IPS-20b (cell line): ENCODE measurements at regions not wholly inside any gene's neighbourhood (a gene's known extent, or its start where the extent isn't known, plus 50 kb on each side); places are given as distances from the start of the nearest gene placed in this dataset.

Experiments used
- H3K27ac ChIP-seq: one replicate; pipeline ENCODE4 v1.5.1; 2013; ENCODE audit warnings: low read length
- H3K27me3 ChIP-seq: 2 replicates; pipeline ENCODE4 v1.6.1; 2013; ENCODE audit warnings: mild to moderate bottlenecking, low read length, inconsistent platforms; ENCODE audit not compliant: insufficient read depth
- H3K36me3 ChIP-seq: 2 replicates; pipeline ENCODE4 v1.6.1; 2013; ENCODE audit warnings: low read depth, mild to moderate bottlenecking, inconsistent platforms, low read length, moderate library complexity; ENCODE audit not compliant: insufficient read depth
- H3K4me1 ChIP-seq: 2 replicates; pipeline ENCODE4 v1.6.1; 2013; ENCODE audit warnings: mild to moderate bottlenecking, control low read depth, inconsistent platforms, low read length, moderate library complexity; ENCODE audit not compliant: insufficient read depth
- H3K4me3 ChIP-seq: 2 replicates; pipeline ENCODE4 v1.5.1; 2013; ENCODE audit warnings: mild to moderate bottlenecking, low read length, inconsistent platforms
- H3K9ac ChIP-seq: 2 replicates; pipeline ENCODE4 v1.6.1; 2013; ENCODE audit warnings: low read depth, mild to moderate bottlenecking, inconsistent platforms, low read length, moderate library complexity
- H3K9me3 ChIP-seq: 2 replicates; pipeline ENCODE4 v1.6.1; 2013; ENCODE audit warnings: mild to moderate bottlenecking, low read depth, low read length, inconsistent platforms; ENCODE audit not compliant: insufficient read depth

DNA sequence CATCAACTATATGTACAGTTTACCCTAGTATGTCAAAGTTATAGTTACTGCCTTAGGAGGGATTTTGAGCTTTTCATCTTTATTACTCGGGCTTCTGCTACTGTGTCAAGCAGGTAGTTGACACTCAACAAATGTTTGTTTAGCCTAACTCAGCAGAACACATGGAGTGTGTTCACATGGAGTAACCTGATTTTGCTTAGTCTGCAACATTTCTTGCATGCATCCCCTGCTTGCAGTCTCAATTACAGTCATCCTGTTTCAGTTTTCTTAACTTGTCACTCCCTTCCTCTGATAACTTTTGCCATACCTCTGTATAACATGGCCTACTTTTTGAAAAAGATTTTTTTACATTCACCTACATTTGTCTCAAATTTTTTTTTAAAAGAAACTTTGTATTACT lies 135.5 kb downstream of the NMUR2 start:
- Histone ChIP-seq H3K27me3 (peaks cover 5% of the 10 kb centered on the region), H3K9ac (no peak overlapping the region), H3K4me1 (no peaks in the 10 kb centered on the region), H3K4me3 (no peak overlapping the region), H3K27ac (no peak overlapping the region), H3K9me3 (no peaks in the 10 kb centered on the region; the same call in 1 of the 2 replicates), H3K36me3 (no peaks in the 10 kb centered on the region)

- Histone ChIP-seq H3K27ac (no peak overlapping the region), H3K36me3 (no peaks in the 10 kb centered on the region), H3K9ac (no peak overlapping the region), H3K4me1 (peaks cover 9% of the 10 kb centered on the region), H3K4me3 (no peak overlapping the region), H3K9me3 (no peaks in the 10 kb centered on the region; the same call in 1 of the 2 replicates), H3K27me3 (peaks cover 47% of the 10 kb centered on the region)
These were observed 140.3 kb downstream of the NMUR2 start for GRCh38 chr5:152264645-152265254.

- peak overlapping the region; percentile 46; the same call in 1 of the 2 replicates for H3K4me3 ChIP-seq
- no peak overlapping the region for H3K9ac ChIP-seq
- H3K9me3 ChIP-seq, result no peaks in the 10 kb centered on the region
- peaks cover 9% of the 10 kb centered on the region for H3K4me1 ChIP-seq
- H3K36me3 ChIP-seq, result no peaks in the 10 kb centered on the region
- H3K27ac ChIP-seq, result no peak overlapping the region
- H3K27me3 ChIP-seq, result peaks cover 63% of the 10 kb centered on the region
These were observed 142.4 kb downstream of the NMUR2 start for GRCh38 chr5:152262667-152263066.

GRCh38 chr5:152260940-152261339 lies 144.1 kb downstream of the NMUR2 start:
- Histone ChIP-seq H3K36me3 (no peaks in the 10 kb centered on the region), H3K4me1 (peaks cover 9% of the 10 kb centered on the region), H3K4me3 (no peak overlapping the region), H3K9me3 (no peaks in the 10 kb centered on the region), H3K27ac (no peak overlapping the region), H3K9ac (no peak overlapping the region), H3K27me3 (peaks cover 64% of the 10 kb centered on the region)

- Histone ChIP-seq H3K9me3 (no peaks in the 10 kb centered on the region), H3K9ac (no peak overlapping the region), H3K27me3 (peaks cover 60% of the 10 kb centered on the region), H3K36me3 (no peaks in the 10 kb centered on the region), H3K4me1 (peaks cover 9% of the 10 kb centered on the region), H3K27ac (no peak overlapping the region), H3K4me3 (no peak overlapping the region)
These were observed 145.4 kb downstream of the NMUR2 start for GRCh38 chr5:152259702-152260101.

- no peak overlapping the region for H3K4me3 ChIP-seq
- H3K36me3 ChIP-seq, result no peaks in the 10 kb centered on the region
- no peak overlapping the region for H3K9ac ChIP-seq
- no peaks in the 10 kb centered on the region for H3K9me3 ChIP-seq
- no peaks in the 10 kb centered on the region for H3K4me1 ChIP-seq
- no peak overlapping the region for H3K27ac ChIP-seq
- H3K27me3 ChIP-seq, result peaks cover 34% of the 10 kb centered on the region
These were observed 148.5 kb downstream of the NMUR2 start for GRCh38 chr5:152256580-152256979.

- H3K36me3 ChIP-seq, result no peaks in the 10 kb centered on the region
These were observed 149.7 kb downstream of the NMUR2 start for GRCh38 chr5:152255411-152255810.

GRCh38 chr5:152247850-152248385 lies 157.2 kb downstream of the NMUR2 start:
- Histone ChIP-seq H3K4me3 (no peak overlapping the region), H3K27ac (no peak overlapping the region), H3K9me3 (no peaks in the 10 kb centered on the region), H3K9ac (no peak overlapping the region), H3K36me3 (no peaks in the 10 kb centered on the region), H3K4me1 (no peaks in the 10 kb centered on the region), H3K27me3 (no peaks in the 10 kb centered on the region)

More at GRCh38 chr5:152255411-152255810, 149.7 kb downstream of the NMUR2 start:
- no peaks in the 10 kb centered on the region for H3K9me3 ChIP-seq
- H3K27me3 ChIP-seq, result peaks cover 24% of the 10 kb centered on the region
- no peak overlapping the region for H3K4me3 ChIP-seq
- H3K9ac ChIP-seq, result no peak overlapping the region
- no peak overlapping the region for H3K27ac ChIP-seq
- H3K4me1 ChIP-seq, result no peaks in the 10 kb centered on the region

GRCh38 chr5:152246401-152246800 lies 158.7 kb downstream of the NMUR2 start:
- Histone ChIP-seq H3K9me3 (no peaks in the 10 kb centered on the region), H3K4me1 (no peaks in the 10 kb centered on the region), H3K27me3 (no peaks in the 10 kb centered on the region), H3K36me3 (no peaks in the 10 kb centered on the region), H3K9ac (no peak overlapping the region), H3K27ac (no peak overlapping the region), H3K4me3 (no peak overlapping the region)

DNA sequence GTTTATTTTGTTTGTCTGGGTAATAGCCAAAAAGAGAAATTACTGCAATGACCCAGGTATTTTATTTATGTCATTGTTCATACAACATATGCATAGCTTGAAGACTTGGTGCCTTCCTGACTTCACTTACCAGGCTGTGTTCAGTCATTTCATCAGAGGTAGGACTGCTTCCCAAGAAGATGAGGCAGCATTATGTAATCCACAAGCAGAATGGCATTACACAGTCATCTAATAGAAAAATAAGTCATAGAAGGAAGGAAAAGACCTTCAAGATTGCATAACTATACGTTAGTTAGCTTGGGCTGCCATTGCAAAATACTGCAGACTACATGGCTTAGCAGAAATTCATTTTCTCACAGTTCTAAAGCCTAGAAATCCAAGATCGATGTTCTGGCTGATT lies 167.5 kb downstream of the NMUR2 start:
- no peaks in the 10 kb centered on the region for H3K27me3 ChIP-seq
- no peak overlapping the region for H3K27ac ChIP-seq
- no peak overlapping the region for H3K9ac ChIP-seq
- no peaks in the 10 kb centered on the region for H3K4me1 ChIP-seq
- H3K36me3 ChIP-seq, result no peaks in the 10 kb centered on the region
- H3K4me3 ChIP-seq, result no peak overlapping the region
- no peaks in the 10 kb centered on the region for H3K9me3 ChIP-seq

DNA sequence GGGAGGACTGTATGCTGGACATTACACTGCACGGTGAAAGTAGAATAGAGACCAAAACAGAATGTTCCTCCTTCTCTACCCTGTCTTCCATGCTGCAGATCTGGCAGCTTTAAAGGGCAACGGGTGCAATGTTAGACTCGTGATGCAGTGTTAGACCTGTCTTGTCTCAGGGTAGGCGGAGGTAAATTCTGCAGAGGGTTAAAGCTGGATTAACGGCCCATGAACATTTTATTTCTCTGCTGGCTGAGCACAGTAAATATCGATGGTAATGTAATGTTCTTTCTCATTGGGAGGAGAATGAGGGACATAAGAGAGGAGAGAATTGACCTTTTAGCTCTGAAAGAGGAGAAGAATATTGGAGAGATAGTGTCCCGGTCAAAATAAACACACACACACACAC lies 178.9 kb downstream of the NMUR2 start:
- H3K9me3 ChIP-seq, result no peaks in the 10 kb centered on the region
- H3K27me3 ChIP-seq, result no peaks in the 10 kb centered on the region

GRCh38 chr5:152221721-152222629 lies 183.1 kb downstream of the NMUR2 start:
- Histone ChIP-seq H3K9ac (no peak overlapping the region), H3K36me3 (no peaks in the 10 kb centered on the region), H3K9me3 (no peaks in the 10 kb centered on the region), H3K27me3 (no peaks in the 10 kb centered on the region), H3K27ac (no peak overlapping the region), H3K4me1 (no peaks in the 10 kb centered on the region), H3K4me3 (no peak overlapping the region)

More for the DNA sequence above, 178.9 kb downstream of the NMUR2 start:
- Histone ChIP-seq H3K36me3 (no peaks in the 10 kb centered on the region), H3K9ac (no peak overlapping the region), H3K4me3 (no peak overlapping the region), H3K27ac (no peak overlapping the region), H3K4me1 (no peaks in the 10 kb centered on the region)
